Right lobe of liver (tissue), 4 donors: ENCODE measurements at regions not wholly inside any gene's neighbourhood (a gene's known extent, or its start where the extent isn't known, plus 50 kb on each side); places are given as distances from the start of the nearest gene placed in this dataset.

Experiments used
- CTCF ChIP-seq, 4 donors: fragments of 200-600 bp in 3 of 4; fragments of 450-650 bp in 1 of 4; IDR thresholded peaks; one replicate each; pipeline versions ENCODE4 v1.5.1 to v1.8.0; 2016 to 2022; ENCODE audit warnings: antibody characterized with exemption in 4 of 4, mild to moderate bottlenecking in 2 of 4
- POLR2A ChIP-seq: fragments of 450-650 bp; IDR thresholded peaks from one replicate; pipeline ENCODE4 v1.6.1; 2017; ENCODE audit warnings: antibody characterized with exemption, mild to moderate bottlenecking
- donor health status: DM: no; HTN: no; CAD: no.
- donor health status: DM: no; HTN: no; CAD: no.
- donor health status: DM: no; HTN: yes; CAD: no.

- TF ChIP-seq CTCF (IDR thresholded peaks at IDR 0.05) (no peak), POLR2A (no peak)
Measured at GRCh38 chr5:125461641-125462072, 715.2 kb upstream of the ZNF608 start.
